Ascending aorta (tissue), 2 donors: ENCODE measurements at regions not wholly inside any gene's neighbourhood (a gene's known extent, or its start where the extent isn't known, plus 50 kb on each side); places are given as distances from the start of the nearest gene placed in this dataset.
A peak's percentile ranks its signal among the peaks of the same experiment; 100 is the strongest.

Experiments
- DNase-seq, 2 donors: peaks; one replicate each; pipeline ENCODE4 v3.0.0-alpha.2; 2019; ENCODE audit warnings: low spot score in 2 of 2
- H3K27ac ChIP-seq, 2 donors: fragments of 200-600 bp; sonication (generic); one replicate each; pipeline ENCODE4 v1.5.1; 2016 to 2017; ENCODE audit warnings: mild to moderate bottlenecking in 1 of 2
- H3K27me3 ChIP-seq: fragments of 200-600 bp; sonication (generic); one replicate; pipeline ENCODE4 v1.5.1; 2017
- H3K36me3 ChIP-seq, 2 donors: fragments of 200-600 bp; sonication (generic); one replicate each; pipeline ENCODE4 v1.5.1; 2016
- H3K4me1 ChIP-seq, 2 donors: fragments of 200-600 bp; sonication (generic); one replicate each; pipeline ENCODE4 v1.5.1; 2016 to 2017; ENCODE audit warnings: mild to moderate bottlenecking in 1 of 2
- H3K4me3 ChIP-seq, 2 donors: fragments of 200-600 bp; sonication (generic); one replicate each; pipeline ENCODE4 v1.5.1; 2016 to 2017; ENCODE audit warnings: mild to moderate bottlenecking in 1 of 2
- H3K9me3 ChIP-seq, 2 donors: fragments of 200-600 bp; sonication (generic); one replicate each; pipeline ENCODE4 v1.5.1; 2016
- CTCF ChIP-seq, 3 experiments: fragments of 200-600 bp in 2 of 3; fragments of 450-650 bp in 1 of 3; sonication (generic) in 2 of 3; IDR thresholded peaks; one replicate each; pipeline ENCODE4 v1.5.1; 2016 to 2019; ENCODE audit warnings: antibody characterized with exemption in 3 of 3, mild to moderate bottlenecking in 1 of 3, moderate library complexity in 1 of 3
- intact Hi-C: fragments of 100-400 bp; cut with DNase I; formaldehyde crosslinking; loops from one replicate; pipeline ENCODE4 v1.15.1; 2023

GRCh38 chr5:82387001-82387818, 109.1 kb upstream of the RPS23 start:
- Histone ChIP-seq H3K4me3 (no peak overlapping the region), H3K27ac (peak overlapping the region; percentile 81 to 83), H3K36me3 (no peaks in the 10 kb centered on the region), H3K27me3 (no peaks in the 10 kb centered on the region), H3K9me3 (no peaks in the 10 kb centered on the region), H3K4me1 (peaks cover 0 to 6% of the 10 kb centered on the region in 2 donors)
- no peak for TF ChIP-seq CTCF (IDR thresholded peaks at IDR 0.05)
- no peak for DNase-seq
- intact Hi-C loops = no loop called here

DNA sequence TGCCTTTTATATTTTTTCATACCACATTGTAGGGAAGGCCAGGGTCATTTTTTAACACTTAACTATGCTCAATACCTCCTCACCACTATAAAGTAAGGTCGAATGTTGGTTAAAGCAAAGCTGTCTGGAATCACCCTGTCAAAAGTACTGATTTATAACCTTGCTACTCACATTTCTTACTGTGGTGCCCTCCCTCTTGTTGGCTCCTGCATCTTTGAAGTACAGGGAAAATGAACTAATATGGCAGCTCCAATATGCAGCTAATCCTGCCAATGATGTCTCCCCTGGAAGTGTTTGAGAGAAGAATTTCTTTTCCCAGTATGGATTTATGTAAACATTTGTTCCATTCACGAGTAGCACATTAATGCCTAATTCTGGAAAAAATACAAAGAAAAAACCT, 108.4 kb upstream of the RPS23 start:
- Histone ChIP-seq H3K4me1 (peaks cover 0 to 6% of the 10 kb centered on the region in 2 donors), H3K27ac (peak overlapping the region in 1 of 2 donors; percentile 81), H3K36me3 (no peaks in the 10 kb centered on the region), H3K4me3 (no peak overlapping the region), H3K27me3 (no peaks in the 10 kb centered on the region), H3K9me3 (no peaks in the 10 kb centered on the region)
- no peak for DNase-seq
- intact Hi-C loops = no loop called here
- no peak for TF ChIP-seq CTCF (IDR thresholded peaks at IDR 0.05)

GRCh38 chr5:82384034-82384750, 106.0 kb upstream of the RPS23 start:
- H3K27ac ChIP-seq = peak overlapping the region in 1 of 2 donors; percentile 8
- H3K27me3 ChIP-seq = no peaks in the 10 kb centered on the region
- TF ChIP-seq CTCF (IDR thresholded peaks at IDR 0.05) = no peak
- no peaks in the 10 kb centered on the region for H3K36me3 ChIP-seq
- no peak overlapping the region for H3K4me3 ChIP-seq
- H3K4me1 ChIP-seq = peaks cover 0 to 3% of the 10 kb centered on the region in 2 donors
- intact Hi-C loops = no loop called here
- DNase-seq = no peak
- no peaks in the 10 kb centered on the region for H3K9me3 ChIP-seq

DNA sequence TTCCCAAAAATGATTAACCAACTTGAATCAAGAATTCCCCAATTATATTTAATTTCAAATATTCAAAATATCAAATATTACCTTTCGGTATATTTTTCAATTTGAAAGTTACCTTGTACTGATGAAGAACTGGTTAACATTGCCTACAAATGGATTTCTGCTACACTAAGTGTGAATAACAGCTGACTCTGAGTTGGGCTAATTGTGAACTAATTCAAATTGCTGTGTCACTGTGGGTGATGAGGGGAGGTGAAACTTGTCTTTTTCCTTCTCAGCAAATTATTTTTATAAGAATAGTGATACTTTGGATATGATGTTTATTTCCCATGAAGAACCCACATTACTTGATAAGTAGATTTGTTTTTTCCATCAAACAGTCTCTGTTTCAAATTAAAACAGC, 103.4 kb upstream of the RPS23 start:
- no peaks in the 10 kb centered on the region for H3K36me3 ChIP-seq
- no peaks in the 10 kb centered on the region for H3K9me3 ChIP-seq
- H3K27ac ChIP-seq = no peak overlapping the region
- no peak for TF ChIP-seq CTCF (IDR thresholded peaks at IDR 0.05)
- H3K4me1 ChIP-seq = peaks cover under 1 to 3% of the 10 kb centered on the region in 2 donors
- H3K4me3 ChIP-seq = no peak overlapping the region
- no peaks in the 10 kb centered on the region for H3K27me3 ChIP-seq
- intact Hi-C loops = no loop called here
- DNase-seq = no peak

DNA sequence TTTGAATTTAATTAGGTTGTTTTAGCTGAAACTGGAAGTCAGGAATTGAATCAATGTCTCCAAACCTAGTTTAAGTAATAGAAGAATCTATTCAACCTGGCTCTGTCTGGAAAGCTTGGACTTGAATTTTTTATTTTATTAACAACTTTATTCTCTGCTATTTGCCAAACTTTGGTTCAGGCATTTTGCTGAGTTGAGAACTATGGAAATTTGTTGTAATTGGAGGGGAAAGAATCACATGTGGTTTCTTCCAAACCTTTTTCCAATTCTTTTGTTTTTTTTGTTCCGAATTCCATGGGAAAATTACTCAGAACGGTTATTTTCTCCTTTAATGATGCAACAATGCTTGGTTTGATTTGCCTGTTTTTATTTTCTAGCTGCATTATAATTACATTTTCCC, 98.2 kb upstream of the RPS23 start:
- H3K9me3 ChIP-seq = no peaks in the 10 kb centered on the region
- H3K36me3 ChIP-seq = no peaks in the 10 kb centered on the region
- H3K27ac ChIP-seq = peak overlapping the region; percentile 31 to 51
- peaks cover 4 to 13% of the 10 kb centered on the region in 2 donors for H3K4me1 ChIP-seq
- no peak overlapping the region for H3K4me3 ChIP-seq
- no peak for DNase-seq
- no peaks in the 10 kb centered on the region for H3K27me3 ChIP-seq
- no peak for TF ChIP-seq CTCF (IDR thresholded peaks at IDR 0.05)
- intact Hi-C loops = no loop called here
